Activated naive CD4-positive, alpha-beta T cell (primary cell): ENCODE measurements at regions not wholly inside any gene's neighbourhood (a gene's known extent, or its start where the extent isn't known, plus 50 kb on each side); places are given as distances from the start of the nearest gene placed in this dataset.

Source experiments
- DNase-seq, 4 experiments: peaks; one replicate each; lab custom pipeline; 2025; lab: John Stamatoyannopoulos, UW

GRCh38 chr2:128578406-128579390 lies 260.0 kb upstream of the HS6ST1 start:
- DNase-seq: no peak

GRCh38 chr2:128579825-128580224 lies 261.2 kb upstream of the HS6ST1 start:
- no peak for DNase-seq

- no peak for DNase-seq
These were observed 262.6 kb upstream of the HS6ST1 start for GRCh38 chr2:128580988-128581848.

GRCh38 chr2:128581849-128582244 lies 263.2 kb upstream of the HS6ST1 start:
- no peak for DNase-seq

- DNase-seq: no peak
These were observed 265.7 kb upstream of the HS6ST1 start for GRCh38 chr2:128584296-128584890.

GRCh38 chr2:128585706-128586105 lies 267.0 kb upstream of the HS6ST1 start:
- no peak for DNase-seq

- no peak for DNase-seq
These were observed 271.0 kb upstream of the HS6ST1 start for GRCh38 chr2:128589681-128590080.

GRCh38 chr2:128590309-128591021 lies 271.8 kb upstream of the HS6ST1 start:
- no peak for DNase-seq

- no peak for DNase-seq
These were observed 272.6 kb upstream of the HS6ST1 start for GRCh38 chr2:128591022-128591860.

- DNase-seq: no peak
These were observed 273.5 kb upstream of the HS6ST1 start for GRCh38 chr2:128591861-128592822.

- no peak for DNase-seq
These were observed 274.8 kb upstream of the HS6ST1 start for GRCh38 chr2:128593518-128593878.

GRCh38 chr2:128593879-128594650 lies 275.4 kb upstream of the HS6ST1 start:
- no peak for DNase-seq

GRCh38 chr2:128594651-128594910 lies 275.9 kb upstream of the HS6ST1 start:
- DNase-seq: no peak

GRCh38 chr2:128594953-128595677 lies 276.4 kb upstream of the HS6ST1 start:
- DNase-seq: no peak

GRCh38 chr2:128595763-128596395 lies 277.2 kb upstream of the HS6ST1 start:
- DNase-seq: no peak

- DNase-seq: no peak
These were observed 277.9 kb upstream of the HS6ST1 start for GRCh38 chr2:128596396-128597120.

- DNase-seq: no peak
These were observed 278.6 kb upstream of the HS6ST1 start for GRCh38 chr2:128597121-128597762.
